ENCODE measurements at regions not wholly inside any gene's neighbourhood (a gene's known extent, or its start where the extent isn't known, plus 50 kb on each side); places are given as distances from the start of the nearest gene placed in this dataset.

- no peak overlapping the region for H3K27ac ChIP-seq (ENCODE audit: insufficient read depth, low read depth, low read length)
- DNase-seq (ENCODE audit: low read depth, low spot score): no peak
- H2AFZ ChIP-seq (ENCODE audit: low read depth, low read length): no peak overlapping the region
- H3K9me3 ChIP-seq (replicated peaks; ENCODE audit: control insufficient read depth, insufficient read depth, low read length): no peaks in the 10 kb centered on the region
- FAIRE-seq: no peak
- H3K9ac ChIP-seq (replicated peaks; ENCODE audit: extremely low read depth, insufficient read depth, low read length): no peak overlapping the region
- H4K20me1 ChIP-seq (replicated peaks; ENCODE audit: control insufficient read depth, extremely low read depth, insufficient read depth, low read length): no peaks in the 10 kb centered on the region
- no TSS peak for BruUV-seq (replicated peaks)
- H3K4me2 ChIP-seq (ENCODE audit: insufficient read depth, low read length): no peak overlapping the region
- H3K27me3 ChIP-seq (ENCODE audit: control insufficient read depth in 2 of 2, insufficient read depth in 2 of 2, low read length in 2 of 2): no peaks in the 10 kb centered on the region
- no peak for TF ChIP-seq POLR2AphosphoS5 (IDR thresholded peaks at IDR 0.05; ENCODE audit: insufficient read depth, low read depth, low read length)
- no peak for TF ChIP-seq FOS (IDR thresholded peaks at IDR 0.05; ENCODE audit: borderline replicate concordance, insufficient read depth, low read length)
- intact Hi-C loops (cut with micrococcal nuclease): no loop called here
- no peaks in the 10 kb centered on the region for H3K36me3 ChIP-seq (ENCODE audit: control insufficient read depth in 2 of 2, extremely low read depth in 1 of 2, insufficient read depth in 2 of 2, low read length in 2 of 2)
- no peaks in the 10 kb centered on the region for H3K4me1 ChIP-seq (ENCODE audit: control insufficient read depth, extremely low read depth, insufficient read depth, low read length)
- ChIA-PET CTCF (no interaction called here), POLR2A (no interaction called here)
- dilution Hi-C loops (cut with MboI; ENCODE audit: extremely low pct_ligation_motif_present, low sequenced_read_pairs): no loop called here
- no peaks in the 10 kb centered on the region for H3K9me1 ChIP-seq (replicated peaks; ENCODE audit: control insufficient read depth, extremely low read depth, insufficient read depth, low read length)
- no peaks in the 10 kb centered on the region for H3K79me2 ChIP-seq (ENCODE audit: control insufficient read depth, insufficient read depth, low read length)
- no peak overlapping the region for H3K4me3 ChIP-seq (replicated peaks in 1 of 3; ENCODE audit: insufficient read depth in 1 of 3, low read depth in 1 of 3, low read length in 3 of 3)
Observed at GRCh38 chr13:82187227-82187626, 1695.0 kb downstream of the SLITRK1 start.

- Histone ChIP-seq H3K36me3 (ENCODE audit: control insufficient read depth in 2 of 2, extremely low read depth in 1 of 2, insufficient read depth in 2 of 2, low read length in 2 of 2) (no peaks in the 10 kb centered on the region), H3K9me3 (replicated peaks; ENCODE audit: control insufficient read depth, insufficient read depth, low read length) (no peaks in the 10 kb centered on the region), H3K4me2 (ENCODE audit: insufficient read depth, low read length) (no peak overlapping the region), H3K9ac (replicated peaks; ENCODE audit: extremely low read depth, insufficient read depth, low read length) (no peak overlapping the region), H3K27ac (ENCODE audit: insufficient read depth, low read depth, low read length) (no peak overlapping the region), H3K4me3 (replicated peaks in 1 of 3; ENCODE audit: insufficient read depth in 1 of 3, low read depth in 1 of 3, low read length in 3 of 3) (no peak overlapping the region), H3K27me3 (ENCODE audit: control insufficient read depth in 2 of 2, insufficient read depth in 2 of 2, low read length in 2 of 2) (no peaks in the 10 kb centered on the region), H2AFZ (ENCODE audit: low read depth, low read length) (no peak overlapping the region), H3K9me1 (replicated peaks; ENCODE audit: control insufficient read depth, extremely low read depth, insufficient read depth, low read length) (no peaks in the 10 kb centered on the region), H4K20me1 (replicated peaks; ENCODE audit: control insufficient read depth, extremely low read depth, insufficient read depth, low read length) (no peaks in the 10 kb centered on the region), H3K4me1 (ENCODE audit: control insufficient read depth, extremely low read depth, insufficient read depth, low read length) (no peaks in the 10 kb centered on the region), H3K79me2 (ENCODE audit: control insufficient read depth, insufficient read depth, low read length) (no peaks in the 10 kb centered on the region)
- POLR2A ChIA-PET: no interaction called here
- BruUV-seq (replicated peaks): no TSS peak
- CTCF ChIA-PET: no interaction called here
- dilution Hi-C loops (cut with MboI; ENCODE audit: extremely low pct_ligation_motif_present, low sequenced_read_pairs) (no loop called here), intact Hi-C loops (cut with micrococcal nuclease) (no loop called here)
- TF ChIP-seq JUN (IDR thresholded peaks at IDR 0.05; ENCODE audit: borderline replicate concordance, insufficient read depth, insufficient read length, low read depth): no peak
- TF ChIP-seq MAX (IDR thresholded peaks at IDR 0.05; ENCODE audit: insufficient read depth, insufficient read length): no peak
- TF ChIP-seq POLR2A (IDR thresholded peaks at IDR 0.05; ENCODE audit: low read depth, low read length): no peak
- TF ChIP-seq FOS (IDR thresholded peaks at IDR 0.05; ENCODE audit: borderline replicate concordance, insufficient read depth, low read length): no peak
- TF ChIP-seq CTCF (IDR thresholded peaks at IDR 0.05; ENCODE audit: extremely low read depth in 1 of 2, insufficient read depth in 1 of 2, low read depth in 1 of 2, low read length in 2 of 2): no peak
- no peak for TF ChIP-seq GATA2 (IDR thresholded peaks at IDR 0.05; ENCODE audit: insufficient read depth, insufficient read length, low read depth, low read length)
- TF ChIP-seq EZH2 (IDR thresholded peaks at IDR 0.05; ENCODE audit: borderline replicate concordance, low read depth, low read length, severe bottlenecking): no peak
- no peak for TF ChIP-seq POLR2AphosphoS5 (IDR thresholded peaks at IDR 0.05; ENCODE audit: insufficient read depth, low read depth, low read length)
- TF ChIP-seq MYC (IDR thresholded peaks at IDR 0.05; ENCODE audit: low read depth, low read length): no peak
- no peak for FAIRE-seq
- DNase-seq (ENCODE audit: low read depth, low spot score): no peak
Observed at GRCh38 chr13:82176751-82177150, 1705.5 kb downstream of the SLITRK1 start.

All from endothelial cell of umbilical vein (primary cell).